ENCODE measurements at regions not wholly inside any gene's neighbourhood (a gene's known extent, or its start where the extent isn't known, plus 50 kb on each side); places are given as distances from the start of the nearest gene placed in this dataset.

DNA sequence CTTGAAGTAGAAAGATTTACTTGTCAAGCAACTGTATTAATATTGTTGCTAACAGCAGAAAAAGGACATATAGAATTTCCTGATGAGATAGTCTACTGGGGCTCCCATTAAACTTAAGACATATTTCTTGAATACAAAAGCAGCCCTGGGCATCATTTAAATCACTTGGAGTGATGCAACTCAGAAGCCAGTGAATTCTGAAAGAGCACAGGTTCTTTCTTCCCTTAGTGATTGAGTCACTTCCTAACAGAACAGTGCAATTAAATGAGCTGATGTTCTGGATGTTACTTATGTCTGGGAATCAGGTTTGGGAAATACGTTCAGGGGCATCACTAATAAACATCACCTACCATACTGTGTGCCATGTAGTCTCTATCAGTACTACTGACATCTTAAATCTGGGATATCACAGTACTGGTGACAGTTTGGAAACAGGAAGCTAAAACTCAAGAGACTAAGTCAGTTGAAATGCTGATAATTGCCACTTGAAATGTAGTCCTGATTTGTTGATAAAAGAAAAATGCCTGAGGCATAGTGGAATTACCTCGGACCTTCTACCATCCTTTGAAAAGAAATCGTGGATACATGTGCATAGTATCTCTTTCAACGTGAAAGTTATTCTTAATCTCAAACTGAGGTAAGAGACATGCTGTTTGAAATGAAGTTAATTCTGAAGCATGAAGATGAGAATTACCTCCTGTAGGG lies 249.2 kb upstream of the GPRIN3 start:
- TF ChIP-seq POLR2A (IDR thresholded peaks at IDR 0.05): no peak
- TF ChIP-seq, protein P1, sequence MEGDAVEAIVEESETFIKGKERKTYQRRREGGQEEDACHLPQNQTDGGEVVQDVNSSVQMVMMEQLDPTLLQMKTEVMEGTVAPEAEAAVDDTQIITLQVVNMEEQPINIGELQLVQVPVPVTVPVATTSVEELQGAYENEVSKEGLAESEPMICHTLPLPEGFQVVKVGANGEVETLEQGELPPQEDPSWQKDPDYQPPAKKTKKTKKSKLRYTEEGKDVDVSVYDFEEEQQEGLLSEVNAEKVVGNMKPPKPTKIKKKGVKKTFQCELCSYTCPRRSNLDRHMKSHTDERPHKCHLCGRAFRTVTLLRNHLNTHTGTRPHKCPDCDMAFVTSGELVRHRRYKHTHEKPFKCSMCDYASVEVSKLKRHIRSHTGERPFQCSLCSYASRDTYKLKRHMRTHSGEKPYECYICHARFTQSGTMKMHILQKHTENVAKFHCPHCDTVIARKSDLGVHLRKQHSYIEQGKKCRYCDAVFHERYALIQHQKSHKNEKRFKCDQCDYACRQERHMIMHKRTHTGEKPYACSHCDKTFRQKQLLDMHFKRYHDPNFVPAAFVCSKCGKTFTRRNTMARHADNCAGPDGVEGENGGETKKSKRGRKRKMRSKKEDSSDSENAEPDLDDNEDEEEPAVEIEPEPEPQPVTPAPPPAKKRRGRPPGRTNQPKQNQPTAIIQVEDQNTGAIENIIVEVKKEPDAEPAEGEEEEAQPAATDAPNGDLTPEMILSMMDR (IDR thresholded peaks at IDR 0.05): no peak

All from heart left ventricle (tissue), 13 donors.